ENCODE measurements at regions not wholly inside any gene's neighbourhood (a gene's known extent, or its start where the extent isn't known, plus 50 kb on each side); places are given as distances from the start of the nearest gene placed in this dataset.

GRCh38 chr9:96029722-96030530 is 154.4 kb downstream of the ERCC6L2 start:
- peaks cover 33% of the 10 kb centered on the region for H3K27me3 ChIP-seq (ENCODE audit: control insufficient read depth, insufficient read depth, low read length)
- no peaks in the 10 kb centered on the region for H3K36me3 ChIP-seq (ENCODE audit: control insufficient read depth, insufficient read depth, low read length)
- TF ChIP-seq, protein P1, sequence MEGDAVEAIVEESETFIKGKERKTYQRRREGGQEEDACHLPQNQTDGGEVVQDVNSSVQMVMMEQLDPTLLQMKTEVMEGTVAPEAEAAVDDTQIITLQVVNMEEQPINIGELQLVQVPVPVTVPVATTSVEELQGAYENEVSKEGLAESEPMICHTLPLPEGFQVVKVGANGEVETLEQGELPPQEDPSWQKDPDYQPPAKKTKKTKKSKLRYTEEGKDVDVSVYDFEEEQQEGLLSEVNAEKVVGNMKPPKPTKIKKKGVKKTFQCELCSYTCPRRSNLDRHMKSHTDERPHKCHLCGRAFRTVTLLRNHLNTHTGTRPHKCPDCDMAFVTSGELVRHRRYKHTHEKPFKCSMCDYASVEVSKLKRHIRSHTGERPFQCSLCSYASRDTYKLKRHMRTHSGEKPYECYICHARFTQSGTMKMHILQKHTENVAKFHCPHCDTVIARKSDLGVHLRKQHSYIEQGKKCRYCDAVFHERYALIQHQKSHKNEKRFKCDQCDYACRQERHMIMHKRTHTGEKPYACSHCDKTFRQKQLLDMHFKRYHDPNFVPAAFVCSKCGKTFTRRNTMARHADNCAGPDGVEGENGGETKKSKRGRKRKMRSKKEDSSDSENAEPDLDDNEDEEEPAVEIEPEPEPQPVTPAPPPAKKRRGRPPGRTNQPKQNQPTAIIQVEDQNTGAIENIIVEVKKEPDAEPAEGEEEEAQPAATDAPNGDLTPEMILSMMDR (IDR thresholded peaks at IDR 0.05; ENCODE audit: insufficient read depth, low read length, poor library complexity, severe bottlenecking): no peak
- H3K4me3 ChIP-seq (ENCODE audit: low read depth, low read length): no peak overlapping the region
- no peak for DNase-seq (ENCODE audit: low read depth)

GRCh38 chr9:96027251-96028131 is 152.0 kb downstream of the ERCC6L2 start:
- Histone ChIP-seq H3K27me3 (ENCODE audit: control insufficient read depth, insufficient read depth, low read length) (peaks cover 38% of the 10 kb centered on the region), H3K4me3 (ENCODE audit: low read depth, low read length) (peak overlapping the region; percentile 3), H3K36me3 (ENCODE audit: control insufficient read depth, insufficient read depth, low read length) (no peaks in the 10 kb centered on the region)
- DNase-seq (ENCODE audit: low read depth): no peak
- TF ChIP-seq, protein P1 (IDR thresholded peaks at IDR 0.05; ENCODE audit: insufficient read depth, low read length, poor library complexity, severe bottlenecking): no peak

DNA sequence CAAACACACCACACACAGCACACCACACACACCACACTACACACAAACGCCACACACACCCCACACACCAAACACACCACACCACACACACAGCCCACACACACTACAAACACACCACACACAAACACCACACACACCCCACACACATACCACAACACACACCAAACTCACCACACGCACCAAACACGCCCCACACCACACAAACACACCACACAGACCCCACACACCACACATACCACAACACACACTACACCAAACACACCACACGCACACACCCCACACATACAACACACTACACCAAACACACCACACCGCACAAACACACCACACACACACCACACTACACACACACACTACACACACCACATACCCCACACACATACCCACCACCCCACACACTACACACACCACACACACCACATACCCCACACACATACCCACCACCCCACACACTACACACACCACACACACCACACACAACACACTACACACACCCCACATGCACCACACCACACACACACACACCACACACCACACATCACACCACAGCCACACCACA is 151.2 kb downstream of the ERCC6L2 start:
- TF ChIP-seq, protein P1 (IDR thresholded peaks at IDR 0.05; ENCODE audit: insufficient read depth, low read length, poor library complexity, severe bottlenecking): no peak
- H3K27me3 ChIP-seq (ENCODE audit: control insufficient read depth, insufficient read depth, low read length): peaks cover 45% of the 10 kb centered on the region
- H3K4me3 ChIP-seq (ENCODE audit: low read depth, low read length): no peak overlapping the region
- DNase-seq (ENCODE audit: low read depth): no peak
- H3K36me3 ChIP-seq (ENCODE audit: control insufficient read depth, insufficient read depth, low read length): no peaks in the 10 kb centered on the region

DNA sequence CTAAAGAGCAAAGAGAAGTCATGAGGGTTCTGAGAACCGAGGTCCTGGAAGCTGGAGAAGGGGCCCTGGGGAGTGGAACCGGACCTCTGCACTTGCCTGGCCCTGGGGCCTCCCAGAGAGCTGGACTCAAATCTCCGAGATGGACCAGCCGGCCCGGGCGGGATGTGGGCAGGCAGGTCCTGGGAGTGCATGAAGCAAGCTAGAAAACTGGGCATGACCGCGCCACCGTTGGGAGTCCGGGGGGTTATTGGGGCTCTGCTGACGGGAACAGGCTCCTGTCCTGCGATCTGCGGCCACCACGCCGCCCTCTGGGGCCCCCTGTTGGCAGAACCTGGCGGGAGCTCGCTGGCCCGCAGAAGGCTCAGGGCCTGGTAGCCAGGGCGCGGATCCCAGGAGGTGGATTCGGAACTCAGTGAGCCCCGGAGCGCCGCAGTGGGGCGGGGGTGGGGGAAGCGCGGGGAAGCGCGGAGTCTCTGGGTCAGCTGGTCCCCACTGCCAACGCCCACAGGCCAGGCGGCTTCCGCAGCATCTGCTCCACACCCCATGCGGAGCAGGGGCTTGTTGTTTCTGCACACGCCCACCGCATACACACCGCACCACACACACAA is 150.6 kb downstream of the ERCC6L2 start:
- peaks cover 51% of the 10 kb centered on the region for H3K27me3 ChIP-seq (ENCODE audit: control insufficient read depth, insufficient read depth, low read length)
- TF ChIP-seq, protein P1 (IDR thresholded peaks at IDR 0.05; ENCODE audit: insufficient read depth, low read length, poor library complexity, severe bottlenecking): peak; percentile 36

DNA sequence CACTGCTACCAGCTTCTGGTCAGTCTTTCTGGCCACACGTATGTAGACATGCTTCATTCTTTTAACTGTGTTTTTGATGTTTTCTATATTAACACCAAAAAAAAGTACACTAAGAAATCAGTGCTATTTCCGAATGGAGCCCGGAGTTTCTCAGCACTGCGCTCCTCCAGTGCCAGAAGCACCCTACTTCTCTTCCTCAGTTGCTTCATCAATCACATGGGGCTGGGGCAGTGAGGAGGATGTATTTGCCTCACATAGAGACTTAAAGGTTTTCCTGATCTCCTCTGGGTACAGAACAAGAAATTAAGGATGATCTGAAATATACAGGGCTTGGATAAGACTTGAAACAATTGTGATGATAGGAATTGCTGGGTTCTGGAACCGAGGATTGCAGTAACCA is 148.0 kb downstream of the ERCC6L2 start:
- TF ChIP-seq, protein P1 (IDR thresholded peaks at IDR 0.05; ENCODE audit: insufficient read depth, low read length, poor library complexity, severe bottlenecking): no peak
- no peak overlapping the region for H3K4me3 ChIP-seq (ENCODE audit: low read depth, low read length)
- no peak for DNase-seq (ENCODE audit: low read depth)
- H3K36me3 ChIP-seq (ENCODE audit: control insufficient read depth, insufficient read depth, low read length): no peaks in the 10 kb centered on the region
- H3K27me3 ChIP-seq (ENCODE audit: control insufficient read depth, insufficient read depth, low read length): peaks cover 66% of the 10 kb centered on the region

More for the DNA sequence above, 150.6 kb downstream of the ERCC6L2 start:
- Histone ChIP-seq H3K36me3 (ENCODE audit: control insufficient read depth, insufficient read depth, low read length) (no peaks in the 10 kb centered on the region), H3K4me3 (ENCODE audit: low read depth, low read length) (no peak overlapping the region)
- DNase-seq (ENCODE audit: low read depth): no peak
